SK-N-SH (cell line): ENCODE measurements at regions not wholly inside any gene's neighbourhood (a gene's known extent, or its start where the extent isn't known, plus 50 kb on each side); places are given as distances from the start of the nearest gene placed in this dataset.

Experiments
- CTCF ChIA-PET: fragments of 300-600, 350-600 bp; formaldehyde crosslinking; extraction: SDS; loops from one replicate; lab custom pipeline; 2021; lab: Yijun Ruan, JAX
- POLR2A ChIA-PET: fragments of 350-600 bp; sonication (Branson Sonifier 250); formaldehyde crosslinking; extraction: SDS; loops from one replicate; lab custom pipeline; 2020; ENCODE audit warnings: antibody characterized with exemption, inconsistent platforms; lab: Yijun Ruan, JAX
- DNase-seq: peaks from one replicate; pipeline ENCODE4 v3.0.0; 2012
- H2AFZ ChIP-seq: fragments of 200-600 bp; sonication (generic); 2 replicates; pipeline ENCODE4 v1.8.1; 2016; ENCODE audit warnings: antibody characterized with exemption, mild to moderate bottlenecking, low read depth
- H3F3A ChIP-seq: fragments of 200-600 bp; sonication (generic); replicated peaks from 2 replicates; pipeline ENCODE3; 2016; ENCODE audit warnings: antibody characterized with exemption, mild to moderate bottlenecking; ENCODE audit not compliant: insufficient read depth
- H3K27ac ChIP-seq, 2 experiments: fragments of 200-500 bp in 1 of 2; fragments of 200-600 bp in 1 of 2; sonication (Bioruptor generic) in 1 of 2; sonication (generic), shearing (Covaris generic) in 1 of 2; 2 replicates each; pipeline versions ENCODE4 v1.5.1 to v1.6.1; 2014 to 2016; ENCODE audit warnings: low read depth in 2 of 2, inconsistent platforms in 1 of 2, low read length in 1 of 2, mild to moderate bottlenecking in 1 of 2, mixed read lengths in 1 of 2
- H3K27me3 ChIP-seq: fragments of 200-600 bp; sonication (generic), shearing (Covaris generic); 2 replicates; pipeline ENCODE4 v1.6.1; 2016; ENCODE audit warnings: mixed run types; ENCODE audit not compliant: insufficient read depth
- H3K36me3 ChIP-seq, 2 experiments: fragments of 200-500 bp in 1 of 2; fragments of 200-600 bp in 1 of 2; sonication (Bioruptor generic) in 1 of 2; sonication (generic) in 1 of 2; replicated peaks in 1 of 2; 2 replicates each; pipeline versions ENCODE3 to v1.5.1; 2014 to 2016; ENCODE audit warnings: low read length in 1 of 2, mild to moderate bottlenecking in 1 of 2; ENCODE audit not compliant: insufficient read depth in 2 of 2, control insufficient read depth in 1 of 2
- H3K4me1 ChIP-seq, 2 experiments: fragments of 200-500 bp in 1 of 2; fragments of 200-600 bp in 1 of 2; sonication (Bioruptor generic) in 1 of 2; sonication (generic), shearing (Covaris generic) in 1 of 2; 2 replicates each; pipeline versions ENCODE4 v1.5.1 to v1.6.1; 2014 to 2016; ENCODE audit warnings: low read depth in 1 of 2, low read length in 1 of 2, mixed run types in 1 of 2; ENCODE audit not compliant: insufficient read depth in 2 of 2, control insufficient read depth in 1 of 2
- H3K4me2 ChIP-seq: fragments of 200-600 bp; sonication (generic), shearing (Covaris generic); 2 replicates; pipeline ENCODE4 v1.6.1; 2017; ENCODE audit warnings: mixed run types
- H3K4me3 ChIP-seq, 2 experiments: fragments of 200-500 bp in 1 of 2; fragments of 200-600 bp in 1 of 2; sonication (Bioruptor generic) in 1 of 2; sonication (generic), shearing (Covaris generic) in 1 of 2; 2 replicates each; pipeline versions ENCODE4 v1.5.1 to v1.8.1; 2014 to 2016; ENCODE audit warnings: low read depth in 2 of 2, inconsistent platforms in 1 of 2, low read length in 1 of 2, mild to moderate bottlenecking in 1 of 2, mixed read lengths in 1 of 2, moderate library complexity in 1 of 2
- H3K79me2 ChIP-seq: fragments of 200-600 bp; sonication (generic); 2 replicates; pipeline ENCODE4 v1.8.1; 2017; ENCODE audit warnings: mild to moderate bottlenecking; ENCODE audit not compliant: insufficient read depth
- H3K9ac ChIP-seq: fragments of 200-600 bp; sonication (generic); 2 replicates; pipeline ENCODE4 v1.6.1; 2017; ENCODE audit warnings: mixed run types
- H3K9me2 ChIP-seq: fragments of 200-600 bp; sonication (generic); 2 replicates; pipeline ENCODE4 v1.6.1; 2017; ENCODE audit warnings: mixed run types
- H3K9me3 ChIP-seq: fragments of 200-600 bp; sonication (generic); 2 replicates; pipeline ENCODE4 v1.6.1; 2017; ENCODE audit warnings: mixed run types, mild to moderate bottlenecking, moderate library complexity
- H4K20me1 ChIP-seq: fragments of 200-600 bp; sonication (generic); 2 replicates; pipeline ENCODE4 v1.6.1; 2017; ENCODE audit warnings: mild to moderate bottlenecking, mixed run types; ENCODE audit not compliant: insufficient read depth
- EP300 ChIP-seq, 2 experiments: IDR thresholded peaks; 2 replicates each; pipeline versions ENCODE4 v1.4.0 to v1.6.1; 2012; ENCODE audit warnings: borderline replicate concordance in 1 of 2, low read depth in 1 of 2, low read length in 1 of 2
- EZH2phosphoT487 ChIP-seq: fragments of 200-600 bp; sonication (generic); IDR thresholded peaks from 2 replicates; pipeline ENCODE4 v1.6.1; 2017; ENCODE audit warnings: low read depth, mixed run types, mild to moderate bottlenecking, antibody characterized with exemption, moderate library complexity, borderline replicate concordance
- FOSL2 ChIP-seq: IDR thresholded peaks from 2 replicates; pipeline ENCODE4 v1.4.0; 2012; ENCODE audit warnings: low read depth, mild to moderate bottlenecking, moderate library complexity, borderline replicate concordance
- FOXJ3 ChIP-seq: sonication (generic); formaldehyde crosslinking; IDR thresholded peaks from 2 replicates; pipeline ENCODE4 v1.5.1; 2020; ENCODE audit warnings: mild to moderate bottlenecking, missing genetic modification reagents
- FOXM1 ChIP-seq: IDR thresholded peaks from 2 replicates; pipeline ENCODE4 v1.4.0; 2012; ENCODE audit warnings: low read depth, mild to moderate bottlenecking
- GATA2 ChIP-seq: sonication (generic); formaldehyde crosslinking; IDR thresholded peaks from 2 replicates; pipeline ENCODE4 v1.5.0; 2020; ENCODE audit warnings: mild to moderate bottlenecking, missing genetic modification reagents
- JUND ChIP-seq: IDR thresholded peaks from 2 replicates; pipeline ENCODE4 v1.4.0; 2012
- MEF2A ChIP-seq: IDR thresholded peaks from 2 replicates; pipeline ENCODE4 v1.4.0; 2012; ENCODE audit warnings: low read depth, borderline replicate concordance
- NRF1 ChIP-seq: IDR thresholded peaks from 2 replicates; pipeline ENCODE4 v1.6.1; 2012; ENCODE audit warnings: low read depth, mild to moderate bottlenecking, low read length
- POLR2AphosphoS5 ChIP-seq: IDR thresholded peaks from 2 replicates; pipeline ENCODE4 v1.6.1; 2012; ENCODE audit warnings: low read depth, low read length
- RAD21 ChIP-seq: IDR thresholded peaks from 2 replicates; pipeline ENCODE4 v1.6.1; 2012; ENCODE audit warnings: mild to moderate bottlenecking, low read length
- REST ChIP-seq: IDR thresholded peaks from 2 replicates; pipeline ENCODE4 v1.6.1; 2012; ENCODE audit warnings: mild to moderate bottlenecking, low read depth, low read length, moderate library complexity
- RFX5 ChIP-seq: IDR thresholded peaks from 2 replicates; pipeline ENCODE4 v1.6.1; 2012; ENCODE audit warnings: mild to moderate bottlenecking, improper control_type of control experiment, low read length
- RXRA ChIP-seq: IDR thresholded peaks from 2 replicates; pipeline ENCODE4 v1.4.0; 2012; ENCODE audit warnings: low read depth, mild to moderate bottlenecking, borderline replicate concordance
- SIN3A ChIP-seq: IDR thresholded peaks from 2 replicates; pipeline ENCODE4 v1.6.1; 2012; ENCODE audit warnings: low read depth, mild to moderate bottlenecking, low read length, moderate library complexity, borderline replicate concordance
- SMC3 ChIP-seq: IDR thresholded peaks from 2 replicates; pipeline ENCODE4 v1.6.1; 2012; ENCODE audit warnings: low read depth, low read length, improper control_type of control experiment
- TAF1 ChIP-seq: IDR thresholded peaks from 2 replicates; pipeline ENCODE4 v1.6.1; 2012; ENCODE audit warnings: low read depth, mild to moderate bottlenecking, low read length, moderate library complexity, borderline replicate concordance
- TCF12 ChIP-seq: IDR thresholded peaks from 2 replicates; pipeline ENCODE4 v1.4.0; 2012
- TEAD4 ChIP-seq: IDR thresholded peaks from 2 replicates; pipeline ENCODE4 v1.4.0; 2012; ENCODE audit warnings: mild to moderate bottlenecking, borderline replicate concordance; ENCODE audit not compliant: insufficient read depth
- USF2 ChIP-seq: fragments of 150-350 bp; IDR thresholded peaks from 2 replicates; pipeline ENCODE4 v1.6.1; 2017; ENCODE audit warnings: antibody characterized with exemption, low read length, low read depth, borderline replicate concordance
- YY1 ChIP-seq: IDR thresholded peaks from 2 replicates; pipeline ENCODE4 v1.4.0; 2012; ENCODE audit warnings: low read depth, mild to moderate bottlenecking
- WGBS: methylation state at CpG from one replicate; pipeline ENCODE4 v1.1.6; 2017; ENCODE audit warnings: low lambda C conversion rate; 5-methylcytosine and 5-hydroxymethylcytosine counted together

DNA sequence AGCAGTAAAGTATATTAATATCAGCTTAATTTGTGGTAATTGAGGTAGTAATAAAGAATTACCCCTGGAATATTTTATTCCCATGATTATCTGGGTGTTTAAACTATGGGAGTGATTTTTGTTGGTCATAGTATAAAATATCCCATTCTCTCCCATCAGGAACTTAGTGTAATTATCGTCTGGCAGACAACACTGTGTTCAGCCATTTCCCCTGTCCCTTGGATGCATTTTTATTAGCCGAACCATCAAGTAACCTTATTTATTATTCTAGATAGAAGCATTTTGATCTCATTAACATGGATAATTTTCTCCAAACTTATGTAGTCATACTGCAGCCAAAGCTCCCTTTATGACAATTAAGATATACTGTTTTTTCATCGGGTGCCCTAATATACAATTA, 320.8 kb downstream of the MAT2B start (continued):
- no peak for TF ChIP-seq REST
- no peak for TF ChIP-seq TAF1
- TF ChIP-seq EZH2phosphoT487: no peak
- TF ChIP-seq YY1: no peak
- no peak for TF ChIP-seq GATA2 (CRISPR knock-in tag)
- TF ChIP-seq TEAD4: no peak

DNA sequence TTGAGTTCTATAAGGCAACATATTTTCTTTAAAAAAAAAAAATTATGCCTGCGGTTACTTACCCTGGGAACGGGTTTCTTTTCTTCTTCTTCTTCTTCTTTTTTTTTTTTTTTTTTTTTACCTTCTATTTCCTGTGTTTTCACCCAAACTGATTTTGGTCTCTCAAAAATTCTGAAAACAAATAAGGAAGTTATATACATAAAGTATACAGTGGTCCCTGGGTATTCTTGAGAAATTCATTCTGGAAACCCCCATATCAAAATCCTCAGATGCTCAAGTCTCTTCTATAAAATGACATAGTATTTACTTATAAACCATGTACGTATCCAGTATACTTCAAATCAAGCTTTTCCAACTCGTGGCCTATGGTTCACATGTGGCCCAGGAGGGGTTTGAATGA, 326.7 kb downstream of the MAT2B start:
- no peaks in the 10 kb centered on the region for H3K36me3 ChIP-seq
- no peaks in the 10 kb centered on the region for H3K9me2 ChIP-seq
- H4K20me1 ChIP-seq: no peaks in the 10 kb centered on the region
- H3K4me1 ChIP-seq: no peaks in the 10 kb centered on the region
- CTCF ChIA-PET: interaction anchor here (0.7 kb wide), 1 partner anchor 111 kb away, joined by 6 read pairs; no protein-coding TSS in a partner anchor
- 55% methylated on average over 4 of the region's 4 CpGs for WGBS
- DNase-seq: no peak
- POLR2A ChIA-PET: no interaction called here
- no peak overlapping the region for H2AFZ ChIP-seq
- no peaks in the 10 kb centered on the region for H3K9me3 ChIP-seq
- no peak overlapping the region for H3K9ac ChIP-seq
- H3K4me3 ChIP-seq: no peak overlapping the region
- no peaks in the 10 kb centered on the region for H3F3A ChIP-seq
- TF ChIP-seq SIN3A (no peak), RFX5 (no peak), FOXM1 (no peak), JUND (no peak), RXRA (no peak), FOSL2 (no peak), NRF1 (no peak), TAF1 (no peak), EP300 (IDR thresholded peaks at IDR 0.05; ENCODE audit: borderline replicate concordance in 1 of 2, low read depth in 1 of 2, low read length in 1 of 2) (no peak), POLR2AphosphoS5 (no peak), SMC3 (no peak), TCF12 (no peak), RAD21 (no peak), USF2 (no peak), GATA2 (CRISPR knock-in tag) (no peak), FOXJ3 (no peak), MEF2A (no peak)
- H3K27me3 ChIP-seq: no peaks in the 10 kb centered on the region
- no peak overlapping the region for H3K27ac ChIP-seq
- no peaks in the 10 kb centered on the region for H3K79me2 ChIP-seq
- H3K4me2 ChIP-seq: no peak overlapping the region
